SK-N-SH treated with all-trans-retinoic acid at 6 μM for 48 hours (cell line): ENCODE measurements at regions not wholly inside any gene's neighbourhood (a gene's known extent, or its start where the extent isn't known, plus 50 kb on each side); places are given as distances from the start of the nearest gene placed in this dataset.
A peak's percentile ranks its signal among the peaks of the same experiment; 100 is the strongest.

ENCODE experiments used
- ATAC-seq: fragments of 200-7000 bp; cut with Tn5 transposase; 3 replicates; pipeline ENCODE4 v1.9.1; 2020; ENCODE audit warnings: mild to moderate bottlenecking, moderate library complexity
- ARNTL ChIP-seq: fragments of 450-650 bp; formaldehyde crosslinking; IDR thresholded peaks from 2 replicates; pipeline ENCODE4 v1.5.0; 2020; ENCODE audit warnings: low read depth, mild to moderate bottlenecking, moderate library complexity, borderline replicate concordance
- BACH2 ChIP-seq: fragments of 250-450 bp; sonication (Bioruptor Pico); IDR thresholded peaks from 2 replicates; pipeline ENCODE4 v1.9.0; 2021; ENCODE audit warnings: mild to moderate bottlenecking, borderline replicate concordance
- CSDC2 ChIP-seq: fragments of 250-450 bp; sonication (Bioruptor Pico); IDR thresholded peaks from 2 replicates; pipeline ENCODE4 v1.5.0; 2020; ENCODE audit warnings: mild to moderate bottlenecking, moderate library complexity
- CSRNP3 ChIP-seq: fragments of 250-450 bp; sonication (Bioruptor Pico); IDR thresholded peaks from 2 replicates; pipeline ENCODE4 v1.5.1; 2021; ENCODE audit warnings: mild to moderate bottlenecking, moderate library complexity
- ESRRG ChIP-seq: fragments of 250-450 bp; sonication (Bioruptor Pico); IDR thresholded peaks from 2 replicates; pipeline ENCODE4 v1.6.1; 2021; ENCODE audit warnings: mild to moderate bottlenecking
- GLIS3 ChIP-seq: fragments of 250-450 bp; sonication (Bioruptor Pico); IDR thresholded peaks from 2 replicates; pipeline ENCODE4 v1.5.0; 2020; ENCODE audit warnings: mild to moderate bottlenecking, moderate library complexity
- ISL1 ChIP-seq: fragments of 250-450 bp; sonication (Bioruptor Pico); IDR thresholded peaks from 2 replicates; pipeline ENCODE4 v2.1.2; 2022; ENCODE audit warnings: mild to moderate bottlenecking, moderate library complexity
- OSR1 ChIP-seq: fragments of 250-450 bp; sonication (Bioruptor Pico); IDR thresholded peaks from 2 replicates; pipeline ENCODE4 v1.8.0; 2022; ENCODE audit warnings: moderate library complexity, mild to moderate bottlenecking, inconsistent platforms
- PPARA ChIP-seq: fragments of 250-450 bp; sonication (Bioruptor Pico); IDR thresholded peaks from 2 replicates; pipeline ENCODE4 v1.5.0; 2020; ENCODE audit warnings: mild to moderate bottlenecking, borderline replicate concordance
- RARB ChIP-seq: fragments of 250-450 bp; sonication (Bioruptor Pico); IDR thresholded peaks from 2 replicates; pipeline ENCODE4 v1.8.0; 2021; ENCODE audit warnings: mild to moderate bottlenecking, moderate library complexity
- TCF4 ChIP-seq: fragments of 250-450 bp; sonication (Bioruptor Pico); IDR thresholded peaks from 2 replicates; pipeline ENCODE4 v1.8.0; 2021; ENCODE audit warnings: mild to moderate bottlenecking, moderate library complexity, borderline replicate concordance
- TSHZ2 ChIP-seq: fragments of 250-450 bp; sonication (Bioruptor Pico); IDR thresholded peaks from 2 replicates; pipeline ENCODE4 v1.5.0; 2020; ENCODE audit warnings: mild to moderate bottlenecking, moderate library complexity
- ZC3H10 ChIP-seq: fragments of 250-450 bp; sonication (Bioruptor Pico); IDR thresholded peaks from 2 replicates; pipeline ENCODE4 v1.5.1; 2021; ENCODE audit warnings: mild to moderate bottlenecking, moderate library complexity
- ZFP3 ChIP-seq: fragments of 250-450 bp; sonication (Bioruptor Pico); IDR thresholded peaks from 2 replicates; pipeline ENCODE4 v1.5.0; 2020; ENCODE audit warnings: mild to moderate bottlenecking, moderate library complexity
- ZFP30 ChIP-seq: fragments of 450-650 bp; formaldehyde crosslinking; IDR thresholded peaks from 2 replicates; pipeline ENCODE4 v1.5.0; 2022; ENCODE audit warnings: mild to moderate bottlenecking, moderate library complexity
- ZNF565 ChIP-seq: fragments of 450-650 bp; formaldehyde crosslinking; conservative IDR thresholded peaks from 2 replicates; pipeline ENCODE4 v1.5.0; 2020; ENCODE audit warnings: low read depth, mild to moderate bottlenecking, moderate library complexity
- ZNF70 ChIP-seq: fragments of 450-650 bp; formaldehyde crosslinking; IDR thresholded peaks from 2 replicates; pipeline ENCODE4 v1.5.0; 2020; ENCODE audit warnings: mild to moderate bottlenecking, moderate library complexity
- ZNF8 ChIP-seq: fragments of 450-650 bp; formaldehyde crosslinking; IDR thresholded peaks from 2 replicates; pipeline ENCODE4 v1.5.0; 2020; ENCODE audit warnings: mild to moderate bottlenecking, moderate library complexity
- TF ChIP-seq, protein P1 (sequence below): fragments of 250-450 bp; sonication (Bioruptor Pico); IDR thresholded peaks from 2 replicates; pipeline ENCODE4 v1.8.0; 2021; ENCODE audit warnings: low read depth, mild to moderate bottlenecking, moderate library complexity, borderline replicate concordance
- TF ChIP-seq, protein P2 (sequence below): fragments of 250-450 bp; sonication (Bioruptor Pico); IDR thresholded peaks from 2 replicates; pipeline ENCODE4 v1.8.0; 2020; ENCODE audit warnings: mild to moderate bottlenecking, moderate library complexity, borderline replicate concordance

GRCh38 chr7:9890092-9890491 lies 1083.6 kb upstream of the PHF14 start:
- ATAC-seq, result no peak
- TF ChIP-seq ZFP30 (no peak), CSDC2 (CRISPR knock-in tag) (no peak), ARNTL (CRISPR knock-in tag) (no peak), TCF4 (CRISPR knock-in tag) (no peak), PPARA (CRISPR knock-in tag) (no peak), ZNF565 (CRISPR knock-in tag) (no peak), GLIS3 (no peak)

GRCh38 chr7:9891056-9891455 lies 1082.6 kb upstream of the PHF14 start:
- no peak for TF ChIP-seq ISL1 (CRISPR knock-in tag)
- TF ChIP-seq TCF4 (CRISPR knock-in tag), result no peak
- TF ChIP-seq ARNTL (CRISPR knock-in tag), result no peak
- TF ChIP-seq OSR1 (CRISPR knock-in tag), result no peak
- no peak for TF ChIP-seq ESRRG
- TF ChIP-seq ZFP3, result no peak
- no peak for TF ChIP-seq ZNF565 (CRISPR knock-in tag)
- TF ChIP-seq GLIS3, result no peak
- TF ChIP-seq, protein P1, sequence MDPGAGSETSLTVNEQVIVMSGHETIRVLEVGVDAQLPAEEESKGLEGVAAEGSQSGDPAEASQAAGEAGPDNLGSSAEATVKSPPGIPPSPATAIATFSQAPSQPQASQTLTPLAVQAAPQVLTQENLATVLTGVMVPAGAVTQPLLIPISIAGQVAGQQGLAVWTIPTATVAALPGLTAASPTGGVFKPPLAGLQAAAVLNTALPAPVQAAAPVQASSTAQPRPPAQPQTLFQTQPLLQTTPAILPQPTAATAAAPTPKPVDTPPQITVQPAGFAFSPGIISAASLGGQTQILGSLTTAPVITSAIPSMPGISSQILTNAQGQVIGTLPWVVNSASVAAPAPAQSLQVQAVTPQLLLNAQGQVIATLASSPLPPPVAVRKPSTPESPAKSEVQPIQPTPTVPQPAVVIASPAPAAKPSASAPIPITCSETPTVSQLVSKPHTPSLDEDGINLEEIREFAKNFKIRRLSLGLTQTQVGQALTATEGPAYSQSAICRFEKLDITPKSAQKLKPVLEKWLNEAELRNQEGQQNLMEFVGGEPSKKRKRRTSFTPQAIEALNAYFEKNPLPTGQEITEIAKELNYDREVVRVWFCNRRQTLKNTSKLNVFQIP, result no peak
- TF ChIP-seq CSRNP3 (CRISPR knock-in tag), result no peak
- TF ChIP-seq ZNF70 (CRISPR knock-in tag), result no peak
- TF ChIP-seq, protein P2, sequence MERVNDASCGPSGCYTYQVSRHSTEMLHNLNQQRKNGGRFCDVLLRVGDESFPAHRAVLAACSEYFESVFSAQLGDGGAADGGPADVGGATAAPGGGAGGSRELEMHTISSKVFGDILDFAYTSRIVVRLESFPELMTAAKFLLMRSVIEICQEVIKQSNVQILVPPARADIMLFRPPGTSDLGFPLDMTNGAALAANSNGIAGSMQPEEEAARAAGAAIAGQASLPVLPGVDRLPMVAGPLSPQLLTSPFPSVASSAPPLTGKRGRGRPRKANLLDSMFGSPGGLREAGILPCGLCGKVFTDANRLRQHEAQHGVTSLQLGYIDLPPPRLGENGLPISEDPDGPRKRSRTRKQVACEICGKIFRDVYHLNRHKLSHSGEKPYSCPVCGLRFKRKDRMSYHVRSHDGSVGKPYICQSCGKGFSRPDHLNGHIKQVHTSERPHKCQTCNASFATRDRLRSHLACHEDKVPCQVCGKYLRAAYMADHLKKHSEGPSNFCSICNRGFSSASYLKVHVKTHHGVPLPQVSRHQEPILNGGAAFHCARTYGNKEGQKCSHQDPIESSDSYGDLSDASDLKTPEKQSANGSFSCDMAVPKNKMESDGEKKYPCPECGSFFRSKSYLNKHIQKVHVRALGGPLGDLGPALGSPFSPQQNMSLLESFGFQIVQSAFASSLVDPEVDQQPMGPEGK (CRISPR knock-in tag), result no peak
- no peak for ATAC-seq

GRCh38 chr7:9900339-9900738 lies 1073.3 kb upstream of the PHF14 start:
- TF ChIP-seq ZNF8, result peak; percentile 82
- TF ChIP-seq CSDC2 (CRISPR knock-in tag), result no peak
- TF ChIP-seq, protein P1, result no peak
- TF ChIP-seq, all 23 proteins: peak for 1
- no peak for ATAC-seq

DNA sequence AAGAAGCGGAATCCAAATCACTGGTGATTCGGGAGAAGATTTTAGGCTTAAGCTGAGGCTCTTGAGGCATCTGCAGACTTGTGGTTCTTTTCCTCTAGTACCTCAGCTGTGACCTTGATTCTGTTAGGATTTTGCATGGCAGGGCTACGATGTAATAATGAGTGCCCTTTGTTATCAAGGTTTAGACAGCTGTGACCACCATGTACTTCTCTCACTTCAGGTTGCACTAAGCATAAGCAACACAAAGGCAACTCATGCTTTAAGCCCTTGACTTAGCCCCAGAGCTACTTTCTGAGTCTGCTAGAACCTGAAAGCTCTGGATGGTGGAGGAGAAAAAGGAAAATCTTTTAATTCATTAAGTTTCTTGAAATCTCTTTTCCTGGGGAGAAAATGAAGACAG lies 1052.3 kb upstream of the PHF14 start:
- TF ChIP-seq ZFP30, result no peak
- TF ChIP-seq CSDC2 (CRISPR knock-in tag), result no peak
- no peak for TF ChIP-seq BACH2 (CRISPR knock-in tag)
- no peak for TF ChIP-seq ZFP3
- TF ChIP-seq GLIS3, result no peak
- TF ChIP-seq, protein P1, result no peak
- no peak for TF ChIP-seq PPARA (CRISPR knock-in tag)
- no peak for TF ChIP-seq ZC3H10 (CRISPR knock-in tag)
- TF ChIP-seq RARB (CRISPR knock-in tag), result no peak
- no peak for TF ChIP-seq TSHZ2 (CRISPR knock-in tag)
- no peak for TF ChIP-seq ESRRG
- ATAC-seq, result no peak
